Keratinocyte (primary cell): ENCODE measurements at regions not wholly inside any gene's neighbourhood (a gene's known extent, or its start where the extent isn't known, plus 50 kb on each side); places are given as distances from the start of the nearest gene placed in this dataset.

ENCODE experiments used
- EZH2 ChIP-seq: IDR thresholded peaks from one replicate; pipeline ENCODE4 v1.6.1; 2012; ENCODE audit warnings: inconsistent platforms, mild to moderate bottlenecking, low read length, moderate library complexity
- TF ChIP-seq, protein P1 (sequence below), 3 experiments: IDR thresholded peaks in 1 of 3; conservative IDR thresholded peaks in 1 of 3; optimal IDR thresholded peaks in 1 of 3; 2 replicates in 2 of 3; 3 replicates in 1 of 3; pipeline versions ENCODE3 to v1.5.1; 2011; ENCODE audit warnings: low read length in 3 of 3, mild to moderate bottlenecking in 3 of 3, moderate library complexity in 2 of 3, control low read depth in 1 of 3, inconsistent platforms in 1 of 3; ENCODE audit not compliant: insufficient read depth in 2 of 3; ENCODE audit errors: extremely low read depth in 1 of 3

- TF ChIP-seq, protein P1, sequence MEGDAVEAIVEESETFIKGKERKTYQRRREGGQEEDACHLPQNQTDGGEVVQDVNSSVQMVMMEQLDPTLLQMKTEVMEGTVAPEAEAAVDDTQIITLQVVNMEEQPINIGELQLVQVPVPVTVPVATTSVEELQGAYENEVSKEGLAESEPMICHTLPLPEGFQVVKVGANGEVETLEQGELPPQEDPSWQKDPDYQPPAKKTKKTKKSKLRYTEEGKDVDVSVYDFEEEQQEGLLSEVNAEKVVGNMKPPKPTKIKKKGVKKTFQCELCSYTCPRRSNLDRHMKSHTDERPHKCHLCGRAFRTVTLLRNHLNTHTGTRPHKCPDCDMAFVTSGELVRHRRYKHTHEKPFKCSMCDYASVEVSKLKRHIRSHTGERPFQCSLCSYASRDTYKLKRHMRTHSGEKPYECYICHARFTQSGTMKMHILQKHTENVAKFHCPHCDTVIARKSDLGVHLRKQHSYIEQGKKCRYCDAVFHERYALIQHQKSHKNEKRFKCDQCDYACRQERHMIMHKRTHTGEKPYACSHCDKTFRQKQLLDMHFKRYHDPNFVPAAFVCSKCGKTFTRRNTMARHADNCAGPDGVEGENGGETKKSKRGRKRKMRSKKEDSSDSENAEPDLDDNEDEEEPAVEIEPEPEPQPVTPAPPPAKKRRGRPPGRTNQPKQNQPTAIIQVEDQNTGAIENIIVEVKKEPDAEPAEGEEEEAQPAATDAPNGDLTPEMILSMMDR (optimal IDR thresholded peaks at IDR 0.05 in 1 of 3, IDR thresholded peaks at IDR 0.05 in 1 of 3, conservative IDR thresholded peaks at IDR 0.05 in 1 of 3; ENCODE audit: extremely low read depth in 1 of 3, insufficient read depth in 2 of 3, low read length in 3 of 3) = no peak
- no peak for TF ChIP-seq EZH2
These were observed 63.5 kb upstream of the PITRM1 start for GRCh38 chr10:3235996-3236510.
